GM10248 (cell line): ENCODE measurements at regions not wholly inside any gene's neighbourhood (a gene's known extent, or its start where the extent isn't known, plus 50 kb on each side); places are given as distances from the start of the nearest gene placed in this dataset.

Experiments used
- CTCF ChIA-PET: fragments of 300-600 bp; sonication (Branson Sonifier 250); formaldehyde crosslinking; extraction: SDS; loops from one replicate; lab custom pipeline; 2021; ENCODE audit warnings: antibody characterized with exemption; lab: Yijun Ruan, JAX
- POLR2A ChIA-PET: fragments of 350-650 bp; sonication (Branson Sonifier 250); formaldehyde crosslinking; extraction: SDS; loops from one replicate; lab custom pipeline; 2020; ENCODE audit warnings: antibody characterized with exemption; lab: Yijun Ruan, JAX
- DNase-seq: peaks from one replicate; pipeline ENCODE4 v3.0.0; 2012; ENCODE audit errors: extremely low spot score
- TF ChIP-seq, protein P1 (sequence below): IDR thresholded peaks from 2 replicates; pipeline ENCODE4 v1.5.1; 2012; ENCODE audit warnings: mild to moderate bottlenecking, low read depth; ENCODE audit errors: extremely low read depth, missing control alignments, control extremely low read depth

DNA sequence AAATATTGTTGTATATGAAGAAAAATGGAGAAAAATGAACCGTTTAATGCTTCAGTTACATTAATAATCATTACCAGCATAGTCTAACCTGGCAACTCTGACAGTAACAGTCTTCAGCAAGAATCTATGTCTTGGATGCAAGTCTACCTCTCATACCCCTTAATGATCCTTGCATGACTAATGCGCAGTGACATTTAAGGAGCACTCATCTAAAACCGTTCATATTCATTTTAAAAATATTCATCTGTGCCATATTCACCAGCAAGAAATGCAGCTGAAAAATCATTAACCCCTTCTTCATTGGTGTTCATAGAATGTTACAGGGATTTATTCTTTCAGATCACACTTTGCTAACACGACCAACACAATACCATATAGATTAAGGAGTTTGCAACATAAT, 227.2 kb upstream of the ASCC3 start:
- TF ChIP-seq, protein P1, sequence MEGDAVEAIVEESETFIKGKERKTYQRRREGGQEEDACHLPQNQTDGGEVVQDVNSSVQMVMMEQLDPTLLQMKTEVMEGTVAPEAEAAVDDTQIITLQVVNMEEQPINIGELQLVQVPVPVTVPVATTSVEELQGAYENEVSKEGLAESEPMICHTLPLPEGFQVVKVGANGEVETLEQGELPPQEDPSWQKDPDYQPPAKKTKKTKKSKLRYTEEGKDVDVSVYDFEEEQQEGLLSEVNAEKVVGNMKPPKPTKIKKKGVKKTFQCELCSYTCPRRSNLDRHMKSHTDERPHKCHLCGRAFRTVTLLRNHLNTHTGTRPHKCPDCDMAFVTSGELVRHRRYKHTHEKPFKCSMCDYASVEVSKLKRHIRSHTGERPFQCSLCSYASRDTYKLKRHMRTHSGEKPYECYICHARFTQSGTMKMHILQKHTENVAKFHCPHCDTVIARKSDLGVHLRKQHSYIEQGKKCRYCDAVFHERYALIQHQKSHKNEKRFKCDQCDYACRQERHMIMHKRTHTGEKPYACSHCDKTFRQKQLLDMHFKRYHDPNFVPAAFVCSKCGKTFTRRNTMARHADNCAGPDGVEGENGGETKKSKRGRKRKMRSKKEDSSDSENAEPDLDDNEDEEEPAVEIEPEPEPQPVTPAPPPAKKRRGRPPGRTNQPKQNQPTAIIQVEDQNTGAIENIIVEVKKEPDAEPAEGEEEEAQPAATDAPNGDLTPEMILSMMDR = no peak
- ChIA-PET CTCF (no interaction called here), POLR2A (no interaction called here)
- DNase-seq = no peak

DNA sequence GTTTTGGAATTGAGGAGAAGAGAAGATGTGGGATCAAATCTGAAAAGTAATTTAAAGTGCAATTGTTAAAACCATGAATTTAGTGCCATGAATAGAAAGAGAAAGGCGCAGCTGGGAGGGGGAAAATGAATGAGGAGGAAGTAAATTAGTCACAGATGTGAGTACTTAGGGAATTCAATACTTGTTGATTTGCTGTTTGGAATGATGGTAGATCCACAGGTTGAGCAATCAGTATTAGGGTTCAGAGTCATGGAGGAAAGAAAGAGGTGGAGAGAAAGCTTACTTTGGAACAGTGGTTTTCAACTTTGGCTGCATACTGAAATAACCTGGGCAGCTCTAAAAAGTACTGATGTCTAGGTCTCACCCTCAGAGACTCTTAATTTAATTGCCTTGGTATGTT, 229.7 kb upstream of the ASCC3 start:
- POLR2A ChIA-PET = no interaction called here
- CTCF ChIA-PET = interaction anchor here (1.1 to 1.6 kb wide), 3 partner anchors 8 to 148 kb away, joined by 3 to 4 read pairs (median 3); no protein-coding TSS in a partner anchor
- DNase-seq = no peak
- TF ChIP-seq, protein P1 = no peak

DNA sequence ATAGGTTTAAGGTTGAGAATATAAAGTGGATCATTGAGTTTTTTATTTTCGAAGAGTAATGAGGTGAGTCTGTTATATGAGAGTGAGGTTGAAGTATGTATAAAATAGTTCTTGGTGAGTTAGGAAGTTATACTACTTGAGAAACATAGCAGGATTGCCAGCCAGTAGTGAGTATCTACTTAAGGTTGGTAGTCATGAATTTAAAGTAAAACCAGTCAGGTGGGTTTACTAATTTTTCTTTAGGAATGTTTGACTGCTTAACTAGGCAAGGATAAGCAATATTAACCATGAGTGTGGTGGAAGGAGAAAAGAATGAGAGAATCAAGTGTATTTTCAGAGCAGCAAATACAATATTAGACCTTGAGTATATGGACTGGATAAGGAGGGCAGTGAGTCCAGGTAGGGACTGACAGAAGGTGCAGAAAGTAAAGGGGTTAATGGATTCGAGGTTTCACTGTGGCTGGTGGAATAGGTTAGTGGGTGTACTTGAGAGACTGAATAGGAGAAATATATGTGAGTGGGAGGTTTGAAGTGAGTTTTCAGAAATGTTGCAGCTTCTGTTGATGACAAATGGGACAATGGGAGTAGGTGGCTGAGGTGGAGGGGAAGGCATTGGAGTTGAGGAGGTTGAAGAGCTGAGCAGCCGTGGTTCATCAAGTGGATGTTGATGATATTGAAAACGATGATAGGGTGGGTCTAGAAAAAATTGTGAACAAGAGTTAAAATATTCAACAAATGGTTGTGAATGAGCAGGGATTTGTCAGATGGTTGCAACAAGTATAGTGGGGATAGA, 232.5 kb upstream of the ASCC3 start:
- TF ChIP-seq, protein P1 = no peak
- POLR2A ChIA-PET = no interaction called here
- no peak for DNase-seq
- CTCF ChIA-PET = interaction anchor here (1.4 to 1.9 kb wide), 3 partner anchors 11 to 31 kb away, joined by 3 to 7 read pairs (median 6); no protein-coding TSS in a partner anchor

DNA sequence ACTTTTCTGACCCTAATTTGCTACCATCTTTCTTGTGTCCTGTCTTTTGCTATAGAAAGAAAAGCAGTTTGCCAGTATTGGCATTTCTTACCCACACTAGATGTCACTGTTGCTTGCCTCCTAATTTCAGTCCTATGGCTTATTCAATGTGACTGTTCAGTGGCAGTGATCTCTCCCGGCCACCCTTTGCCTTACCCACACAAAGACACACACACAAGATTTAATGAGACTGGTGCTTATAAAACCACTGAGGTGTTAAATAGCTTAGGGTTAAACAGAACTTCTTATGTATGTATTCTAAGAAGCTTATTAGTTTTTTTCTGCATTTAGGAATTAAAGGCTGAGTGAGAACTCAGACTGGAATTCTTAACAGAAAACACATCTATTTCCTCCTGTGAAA, 233.6 kb upstream of the ASCC3 start:
- ChIA-PET POLR2A (no interaction called here), CTCF (interaction anchor here (1.1 to 1.9 kb wide), 4 partner anchors 12 to 150 kb away, joined by 3 to 7 read pairs (median 4); no protein-coding TSS in a partner anchor)
- peak; percentile 20 for DNase-seq
- TF ChIP-seq, protein P1 = peak; percentile 39

DNA sequence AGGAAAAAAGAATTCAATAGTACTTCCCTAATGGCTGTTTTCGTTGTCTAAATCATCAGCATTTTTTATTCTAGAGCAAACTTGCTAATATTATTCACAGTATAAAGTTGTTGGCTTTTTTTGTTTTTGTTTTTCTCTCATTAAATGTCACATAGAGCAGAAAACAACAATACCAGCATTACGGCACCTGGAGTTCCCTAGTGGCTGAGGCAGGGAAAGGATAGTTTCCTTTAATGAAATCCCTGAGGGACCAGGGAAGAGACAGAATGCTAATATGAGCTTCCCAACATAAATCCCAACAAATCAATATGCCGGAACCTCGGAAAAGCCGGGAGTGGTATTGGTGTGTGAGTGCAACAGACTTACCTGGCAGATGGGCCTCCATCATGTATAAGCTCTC, 235.2 kb upstream of the ASCC3 start:
- ChIA-PET POLR2A (no interaction called here), CTCF (interaction anchor here (0.5 to 1.2 kb wide), 2 partner anchors 11 to 16 kb away, joined by 3 to 4 read pairs; no protein-coding TSS in a partner anchor)
- no peak for DNase-seq
- TF ChIP-seq, protein P1 = no peak

DNA sequence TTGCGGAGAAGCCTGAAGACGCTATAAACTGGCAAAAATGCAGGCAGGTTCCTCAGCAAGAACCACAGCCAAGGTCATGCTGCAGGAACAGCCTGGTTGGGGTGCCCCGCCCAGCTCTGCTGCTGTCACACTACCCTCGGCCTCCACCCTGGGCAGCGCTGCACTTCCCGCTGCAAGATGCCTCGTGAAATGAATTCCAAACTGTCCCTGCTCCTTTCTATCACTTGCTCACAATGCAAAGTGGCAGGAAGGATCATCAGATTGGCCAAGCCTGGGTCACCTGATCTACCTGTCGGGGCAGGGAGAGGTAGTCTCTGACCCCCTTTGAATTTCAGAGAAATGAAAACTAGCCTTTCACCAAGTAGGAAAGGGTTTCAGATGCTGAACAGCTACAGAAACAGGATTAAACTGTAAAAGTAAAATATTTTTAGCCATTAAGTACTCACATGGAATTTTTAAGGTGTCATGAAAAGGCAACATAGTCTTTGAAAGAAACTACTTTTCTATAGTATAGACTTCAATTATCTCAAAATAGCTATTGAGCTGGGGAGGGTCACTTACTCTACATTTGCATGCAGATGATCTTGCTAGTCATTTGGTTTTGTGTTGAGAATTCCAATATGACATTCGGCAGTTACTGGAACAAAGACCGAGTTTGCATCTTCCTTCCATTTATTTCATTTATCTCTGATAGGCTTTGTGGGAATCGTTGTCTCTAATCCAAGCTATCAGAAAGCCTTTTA, 236.4 kb upstream of the ASCC3 start:
- CTCF ChIA-PET = interaction anchor here (1.2 kb wide), 1 partner anchor 9 kb away, joined by 4 read pairs; no protein-coding TSS in a partner anchor
- POLR2A ChIA-PET = no interaction called here
- DNase-seq = no peak
- TF ChIP-seq, protein P1 = no peak
